Ovary (tissue), 3 donors: ENCODE measurements at regions not wholly inside any gene's neighbourhood (a gene's known extent, or its start where the extent isn't known, plus 50 kb on each side); places are given as distances from the start of the nearest gene placed in this dataset.

Experiments used
- CTCF ChIP-seq, 3 donors: fragments of 450-650 bp in 2 of 3; fragments of 200-600 bp in 1 of 3; IDR thresholded peaks; one replicate each; pipeline versions ENCODE4 v1.5.1 to v1.8.0; 2016 to 2022; ENCODE audit warnings: antibody characterized with exemption in 3 of 3, mild to moderate bottlenecking in 1 of 3
- POLR2A ChIP-seq: fragments of 450-650 bp; IDR thresholded peaks from one replicate; pipeline ENCODE4 v1.6.1; 2017; ENCODE audit warnings: antibody characterized with exemption, mild to moderate bottlenecking, moderate library complexity
- donor health status: DM: no; HTN: no; CAD: no.

- TF ChIP-seq CTCF (IDR thresholded peaks at IDR 0.05) (no peak), POLR2A (no peak)
Observed at GRCh38 chr1:5098981-5099385, 444.6 kb downstream of the AJAP1 start.
